ENCODE measurements at regions not wholly inside any gene's neighbourhood (a gene's known extent, or its start where the extent isn't known, plus 50 kb on each side); places are given as distances from the start of the nearest gene placed in this dataset.

GRCh38 chr1:94721240-94721639 lies 98.9 kb upstream of the SLC44A3 start:
- TF ChIP-seq CTCF (conservative IDR thresholded peaks at IDR 0.05; ENCODE audit: low read length) (peak; percentile 15; the same call in 1 of the 2 replicates), EZH2phosphoT487 (IDR thresholded peaks at IDR 0.05; ENCODE audit: borderline replicate concordance) (no peak)
